Astrocyte (in vitro differentiated cells and primary cell): ENCODE measurements at regions not wholly inside any gene's neighbourhood (a gene's known extent, or its start where the extent isn't known, plus 50 kb on each side); places are given as distances from the start of the nearest gene placed in this dataset.
"Not testable (repeated sequence)": the region's sequence is repeated elsewhere in the genome, so short reads cannot be mapped to it uniquely, and the experiment has no call there.

Experiments used
- DNase-seq: peaks from one replicate; pipeline ENCODE4 v3.0.0-alpha.2; 2010; ENCODE audit warnings: low read depth
- FAIRE-seq: peaks from 2 replicates; lab custom pipeline; 2011; peaks lifted over from hg19 to GRCh38; lab: Jason Lieb, UNC
- H2AFZ ChIP-seq: 2 replicates; pipeline ENCODE4 v1.6.0; 2012; ENCODE audit warnings: low read depth, low read length, inconsistent platforms
- H3K27ac ChIP-seq: 2 replicates; pipeline ENCODE4 v1.5.1; 2011; ENCODE audit warnings: low read depth, low read length, inconsistent platforms
- H3K27me3 ChIP-seq: 2 replicates; pipeline ENCODE4 v1.6.0; 2011; ENCODE audit warnings: low read length, inconsistent platforms; ENCODE audit not compliant: insufficient read depth
- H3K36me3 ChIP-seq: 2 replicates; pipeline ENCODE4 v1.5.1; 2011; ENCODE audit warnings: low read length, inconsistent platforms; ENCODE audit not compliant: insufficient read depth
- H3K4me1 ChIP-seq: 2 replicates; pipeline ENCODE4 v1.5.1; 2011; ENCODE audit warnings: low read length, inconsistent platforms; ENCODE audit not compliant: insufficient read depth
- H3K4me2 ChIP-seq: 2 replicates; pipeline ENCODE4 v1.6.0; 2012; ENCODE audit warnings: low read length, inconsistent platforms
- H3K4me3 ChIP-seq: 2 replicates; pipeline ENCODE4 v1.5.1; 2011; ENCODE audit warnings: low read depth, mild to moderate bottlenecking, low read length, inconsistent platforms; ENCODE audit not compliant: insufficient read depth
- H3K79me2 ChIP-seq: 2 replicates; pipeline ENCODE4 v1.6.0; 2012; ENCODE audit warnings: mild to moderate bottlenecking, low read length, inconsistent platforms; ENCODE audit not compliant: insufficient read depth
- H3K9ac ChIP-seq: 2 replicates; pipeline ENCODE4 v1.6.0; 2012; ENCODE audit warnings: mild to moderate bottlenecking, low read length, inconsistent platforms
- H3K9me3 ChIP-seq: 2 replicates; pipeline ENCODE4 v1.5.1; 2012; ENCODE audit warnings: low read depth, mild to moderate bottlenecking, low read length, inconsistent platforms; ENCODE audit not compliant: insufficient read depth
- H4K20me1 ChIP-seq: 2 replicates; pipeline ENCODE4 v1.6.0; 2012; ENCODE audit warnings: low read length, inconsistent platforms; ENCODE audit not compliant: insufficient read depth
- H3K27ac Mint-ChIP-seq: one replicate; pipeline ENCODE4 v1.8.0; 2021; ENCODE audit warnings: mild to moderate bottlenecking, mixed read lengths; ENCODE audit not compliant: unreplicated experiment
- H3K27me3 Mint-ChIP-seq: one replicate; pipeline ENCODE4 v1.8.0; 2021; ENCODE audit warnings: low read depth, mixed read lengths; ENCODE audit not compliant: unreplicated experiment
- H3K36me3 Mint-ChIP-seq: one replicate; pipeline ENCODE4 v1.8.0; 2021; ENCODE audit warnings: low read depth, mixed read lengths; ENCODE audit not compliant: unreplicated experiment
- H3K4me1 Mint-ChIP-seq: one replicate; pipeline ENCODE4 v1.8.0; 2021; ENCODE audit warnings: low read depth, mixed read lengths; ENCODE audit not compliant: unreplicated experiment
- H3K4me3 Mint-ChIP-seq: one replicate; pipeline ENCODE4 v1.8.0; 2021; ENCODE audit warnings: mild to moderate bottlenecking, moderate library complexity, mixed read lengths; ENCODE audit not compliant: unreplicated experiment
- H3K9me3 Mint-ChIP-seq: one replicate; pipeline ENCODE4 v1.8.0; 2021; ENCODE audit warnings: mild to moderate bottlenecking, mixed read lengths; ENCODE audit not compliant: unreplicated experiment
- EZH2 ChIP-seq: IDR thresholded peaks from 2 replicates; pipeline ENCODE4 v1.6.1; 2012; ENCODE audit warnings: mild to moderate bottlenecking, low read length, inconsistent platforms; ENCODE audit not compliant: insufficient read depth
- TF ChIP-seq, protein P1 (sequence below): IDR thresholded peaks from 2 replicates; pipeline ENCODE4 v1.5.1; 2011; ENCODE audit warnings: low read depth, mild to moderate bottlenecking, inconsistent platforms, low read length, moderate library complexity; ENCODE audit not compliant: insufficient read depth

DNA sequence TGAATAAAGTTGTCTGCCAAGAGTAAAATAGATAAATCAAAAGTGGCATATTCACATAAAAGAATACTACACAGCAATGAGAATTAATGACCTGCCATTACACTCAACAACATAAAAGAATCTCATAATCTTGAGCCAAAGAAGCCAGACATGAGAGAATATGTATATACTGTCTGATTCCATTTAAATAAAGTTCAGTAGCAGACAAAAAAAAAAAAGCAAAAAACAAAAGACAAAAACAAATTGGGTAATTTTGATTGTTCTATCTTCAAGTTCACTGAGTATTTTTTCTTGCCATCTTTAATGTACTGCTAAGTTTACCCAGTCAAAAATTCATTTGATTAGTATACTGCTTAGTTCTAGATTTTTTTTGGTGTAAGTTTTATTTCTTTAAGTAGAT lies 87.9 kb upstream of the TRPC7 start:
- Histone ChIP-seq H3K9ac (no peak overlapping the region), H3K4me3 (no peak overlapping the region), H3K9me3 (no peaks in the 10 kb centered on the region), H3K27ac (no peak overlapping the region), H3K27me3 (no peaks in the 10 kb centered on the region), H3K79me2 (no peaks in the 10 kb centered on the region), H4K20me1 (no peaks in the 10 kb centered on the region), H3K4me1 (no peaks in the 10 kb centered on the region), H2AFZ (no peak overlapping the region), H3K36me3 (no peaks in the 10 kb centered on the region), H3K4me2 (no peak overlapping the region)
- no peaks in the 10 kb centered on the region for H3K36me3 Mint-ChIP-seq
- DNase-seq (no peak), FAIRE-seq (no peak)
- TF ChIP-seq EZH2 = no peak
- TF ChIP-seq, protein P1, sequence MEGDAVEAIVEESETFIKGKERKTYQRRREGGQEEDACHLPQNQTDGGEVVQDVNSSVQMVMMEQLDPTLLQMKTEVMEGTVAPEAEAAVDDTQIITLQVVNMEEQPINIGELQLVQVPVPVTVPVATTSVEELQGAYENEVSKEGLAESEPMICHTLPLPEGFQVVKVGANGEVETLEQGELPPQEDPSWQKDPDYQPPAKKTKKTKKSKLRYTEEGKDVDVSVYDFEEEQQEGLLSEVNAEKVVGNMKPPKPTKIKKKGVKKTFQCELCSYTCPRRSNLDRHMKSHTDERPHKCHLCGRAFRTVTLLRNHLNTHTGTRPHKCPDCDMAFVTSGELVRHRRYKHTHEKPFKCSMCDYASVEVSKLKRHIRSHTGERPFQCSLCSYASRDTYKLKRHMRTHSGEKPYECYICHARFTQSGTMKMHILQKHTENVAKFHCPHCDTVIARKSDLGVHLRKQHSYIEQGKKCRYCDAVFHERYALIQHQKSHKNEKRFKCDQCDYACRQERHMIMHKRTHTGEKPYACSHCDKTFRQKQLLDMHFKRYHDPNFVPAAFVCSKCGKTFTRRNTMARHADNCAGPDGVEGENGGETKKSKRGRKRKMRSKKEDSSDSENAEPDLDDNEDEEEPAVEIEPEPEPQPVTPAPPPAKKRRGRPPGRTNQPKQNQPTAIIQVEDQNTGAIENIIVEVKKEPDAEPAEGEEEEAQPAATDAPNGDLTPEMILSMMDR = no peak
- H3K27me3 Mint-ChIP-seq = no peaks in the 10 kb centered on the region
- no peak overlapping the region for H3K4me3 Mint-ChIP-seq
- H3K4me1 Mint-ChIP-seq = no peaks in the 10 kb centered on the region
- no peak overlapping the region for H3K27ac Mint-ChIP-seq
- peaks cover 3% of the 10 kb centered on the region for H3K9me3 Mint-ChIP-seq

DNA sequence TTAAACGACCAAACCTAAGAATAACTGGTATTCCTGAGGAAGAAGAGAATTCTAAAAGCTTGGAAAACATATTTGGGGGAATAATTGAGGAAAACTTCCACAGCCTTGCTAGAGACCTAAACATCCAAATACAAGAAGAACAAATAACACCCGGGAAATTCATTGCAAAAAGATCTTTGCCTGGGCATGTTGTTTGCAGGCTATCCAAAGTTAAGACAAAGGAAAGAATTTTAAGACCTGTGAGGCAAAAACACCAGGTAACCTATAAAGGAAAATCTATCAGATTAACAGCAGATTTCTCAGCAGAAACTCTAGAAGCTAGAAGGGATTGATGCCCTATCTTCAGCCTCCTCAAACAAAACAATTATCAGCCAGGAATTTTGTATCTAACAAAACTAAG lies 82.2 kb upstream of the TRPC7 start:
- peaks cover 17% of the 10 kb centered on the region for H3K9me3 Mint-ChIP-seq
- DNase-seq, H3K4me3 Mint-ChIP-seq, H3K9ac ChIP-seq, H3K27ac Mint-ChIP-seq, H3K27me3 ChIP-seq, H3K36me3 Mint-ChIP-seq, H2AFZ ChIP-seq, H3K4me3 ChIP-seq, H3K27me3 Mint-ChIP-seq, H3K4me1 Mint-ChIP-seq, H3K4me1 ChIP-seq, H3K9me3 ChIP-seq, H3K27ac ChIP-seq, FAIRE-seq, H3K36me3 ChIP-seq, H3K4me2 ChIP-seq, H4K20me1 ChIP-seq, H3K79me2 ChIP-seq: not testable (repeated sequence)

DNA sequence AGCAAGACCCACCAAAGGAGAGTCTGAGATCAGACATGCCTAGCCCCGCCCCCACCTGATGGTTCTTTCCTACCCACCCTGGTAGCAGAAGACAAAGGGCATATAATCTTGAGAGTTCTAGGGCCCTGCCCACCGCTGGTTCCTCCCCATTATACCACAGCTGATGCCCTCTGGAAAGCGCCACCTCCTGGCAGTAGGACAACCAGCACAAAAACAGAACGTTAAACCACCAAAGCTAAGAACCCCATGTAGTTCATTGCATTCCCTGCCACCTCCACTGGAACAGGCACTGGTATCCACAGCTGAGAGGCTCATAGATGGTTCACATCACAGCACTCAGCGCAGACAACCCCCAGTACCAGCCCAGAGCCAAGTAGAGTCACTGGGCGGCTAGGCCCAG lies 81.2 kb upstream of the TRPC7 start:
- H3K79me2 ChIP-seq = no peaks in the 10 kb centered on the region
- H3K9me3 ChIP-seq = no peaks in the 10 kb centered on the region
- Mint-ChIP-seq H3K27me3 (no peaks in the 10 kb centered on the region), H3K36me3 (peaks cover 4% of the 10 kb centered on the region), H3K4me3 (no peak overlapping the region), H3K27ac (no peak overlapping the region), H3K4me1 (peaks cover 3% of the 10 kb centered on the region), H3K9me3 (peaks cover 17% of the 10 kb centered on the region)
- FAIRE-seq = no peak
- TF ChIP-seq, protein P1 = no peak
- no peak for TF ChIP-seq EZH2
- no peak for DNase-seq
- no peak overlapping the region for H3K9ac ChIP-seq
- H2AFZ ChIP-seq = no peak overlapping the region
- H3K36me3 ChIP-seq = no peaks in the 10 kb centered on the region
- no peak overlapping the region for H3K27ac ChIP-seq
- no peak overlapping the region for H3K4me3 ChIP-seq
- H3K4me1 ChIP-seq = no peaks in the 10 kb centered on the region
- no peaks in the 10 kb centered on the region for H4K20me1 ChIP-seq
- no peak overlapping the region for H3K4me2 ChIP-seq
- no peaks in the 10 kb centered on the region for H3K27me3 ChIP-seq

DNA sequence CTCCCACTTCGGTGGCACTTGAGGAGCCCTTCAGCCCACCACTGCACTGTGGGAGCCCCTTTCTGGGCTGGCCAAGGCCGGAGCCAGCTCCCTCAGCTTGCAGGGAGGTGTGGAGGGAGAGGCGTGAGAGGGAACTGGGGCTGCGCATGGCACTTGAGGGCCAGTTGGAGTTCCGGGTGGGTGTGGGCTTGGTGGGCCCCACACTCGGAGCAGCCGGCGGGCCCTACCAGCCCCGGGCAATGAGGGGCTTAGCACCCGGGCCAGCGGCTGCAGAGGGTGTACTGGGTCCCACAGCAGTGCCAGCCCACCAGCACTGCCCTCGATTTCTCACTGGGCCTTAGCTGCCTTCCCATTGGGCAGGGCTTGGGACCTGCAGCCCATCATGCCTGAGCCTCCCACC lies 78.8 kb upstream of the TRPC7 start:
- FAIRE-seq, H3K27me3 ChIP-seq, H3K36me3 ChIP-seq, H4K20me1 ChIP-seq, H3K4me3 ChIP-seq, DNase-seq, H3K36me3 Mint-ChIP-seq, H3K79me2 ChIP-seq, H3K27ac Mint-ChIP-seq, H3K4me2 ChIP-seq, H2AFZ ChIP-seq, H3K27me3 Mint-ChIP-seq, H3K27ac ChIP-seq, H3K4me3 Mint-ChIP-seq, H3K4me1 Mint-ChIP-seq, H3K9me3 ChIP-seq, H3K9ac ChIP-seq, H3K4me1 ChIP-seq: not testable (repeated sequence)
- H3K9me3 Mint-ChIP-seq = peaks cover 14% of the 10 kb centered on the region
